Neural crest cell (in vitro differentiated cells): ENCODE measurements at regions not wholly inside any gene's neighbourhood (a gene's known extent, or its start where the extent isn't known, plus 50 kb on each side); places are given as distances from the start of the nearest gene placed in this dataset.

Experiments
- DNase-seq: peaks from one replicate; pipeline ENCODE4 v3.0.0; 2021; ENCODE audit warnings: low read depth, mixed read lengths, low spot score
- H3K27ac Mint-ChIP-seq: one replicate; pipeline ENCODE4 v1.8.0; 2021; ENCODE audit warnings: mild to moderate bottlenecking, mixed read lengths; ENCODE audit not compliant: unreplicated experiment
- H3K27me3 Mint-ChIP-seq: 2 replicates; pipeline ENCODE4 v1.8.0; 2021; ENCODE audit warnings: low read depth, mild to moderate bottlenecking, mixed read lengths
- H3K36me3 Mint-ChIP-seq: 2 replicates; pipeline ENCODE4 v1.8.0; 2021; ENCODE audit warnings: low read depth, mild to moderate bottlenecking, mixed read lengths
- H3K4me1 Mint-ChIP-seq: 2 replicates; pipeline ENCODE4 v1.8.0; 2021; ENCODE audit warnings: mixed read lengths
- H3K4me3 Mint-ChIP-seq: one replicate; pipeline ENCODE4 v1.8.0; 2021; ENCODE audit warnings: mild to moderate bottlenecking, mixed read lengths
- H3K9me3 Mint-ChIP-seq: 2 replicates; pipeline ENCODE4 v1.8.0; 2021; ENCODE audit warnings: mixed read lengths
- TF ChIP-seq, protein P1 (sequence below): fragments of 200-600 bp; sonication (generic); conservative IDR thresholded peaks from 2 replicates; pipeline ENCODE4 v1.5.0; 2021; ENCODE audit warnings: antibody characterized with exemption, mild to moderate bottlenecking

DNA sequence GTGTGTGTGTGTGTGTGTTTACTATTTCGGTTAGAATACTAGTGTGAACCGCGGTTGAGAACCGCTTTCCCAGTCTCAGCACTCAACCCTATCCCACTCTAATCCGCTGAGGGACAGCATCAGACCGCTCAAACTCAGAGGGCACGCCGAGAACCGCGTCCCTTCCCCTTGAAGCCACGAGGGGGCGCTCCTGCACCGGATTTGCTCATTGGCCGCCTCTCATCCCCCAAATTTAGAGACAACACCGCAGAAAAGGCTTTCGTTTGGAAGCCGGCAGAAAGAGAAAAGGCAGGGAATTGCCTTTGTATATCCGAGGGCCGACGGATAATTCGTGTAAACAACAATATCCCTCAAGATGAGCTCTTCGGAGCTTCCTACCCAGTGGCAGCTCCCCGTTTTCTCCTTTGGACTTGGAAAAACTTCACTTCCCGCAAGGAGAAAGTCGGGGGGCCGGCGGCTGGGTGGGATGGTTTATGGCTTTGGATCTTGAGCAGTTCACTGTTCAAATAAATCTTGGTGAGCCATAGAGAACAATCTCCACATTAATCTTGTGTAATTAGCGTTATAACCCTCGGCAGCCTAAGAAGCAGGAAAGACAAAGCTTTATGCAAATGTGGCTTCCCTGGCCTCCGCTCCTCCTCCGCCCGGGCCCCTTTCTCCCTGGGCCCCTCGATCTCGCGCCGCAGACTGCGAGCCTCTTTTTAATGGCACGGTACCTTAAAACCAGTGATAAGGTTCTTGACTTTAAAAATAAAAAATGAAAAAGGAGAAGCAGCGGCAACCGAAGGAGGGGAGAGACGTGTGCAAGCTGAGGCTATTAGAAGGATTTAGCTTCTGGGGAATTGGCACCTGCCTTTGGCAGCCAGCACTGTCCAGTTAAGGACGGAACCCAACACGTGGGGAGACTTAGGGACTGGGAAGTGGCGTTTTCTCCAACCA lies 296.8 kb downstream of the PARP8 start:
- TF ChIP-seq, protein P1, sequence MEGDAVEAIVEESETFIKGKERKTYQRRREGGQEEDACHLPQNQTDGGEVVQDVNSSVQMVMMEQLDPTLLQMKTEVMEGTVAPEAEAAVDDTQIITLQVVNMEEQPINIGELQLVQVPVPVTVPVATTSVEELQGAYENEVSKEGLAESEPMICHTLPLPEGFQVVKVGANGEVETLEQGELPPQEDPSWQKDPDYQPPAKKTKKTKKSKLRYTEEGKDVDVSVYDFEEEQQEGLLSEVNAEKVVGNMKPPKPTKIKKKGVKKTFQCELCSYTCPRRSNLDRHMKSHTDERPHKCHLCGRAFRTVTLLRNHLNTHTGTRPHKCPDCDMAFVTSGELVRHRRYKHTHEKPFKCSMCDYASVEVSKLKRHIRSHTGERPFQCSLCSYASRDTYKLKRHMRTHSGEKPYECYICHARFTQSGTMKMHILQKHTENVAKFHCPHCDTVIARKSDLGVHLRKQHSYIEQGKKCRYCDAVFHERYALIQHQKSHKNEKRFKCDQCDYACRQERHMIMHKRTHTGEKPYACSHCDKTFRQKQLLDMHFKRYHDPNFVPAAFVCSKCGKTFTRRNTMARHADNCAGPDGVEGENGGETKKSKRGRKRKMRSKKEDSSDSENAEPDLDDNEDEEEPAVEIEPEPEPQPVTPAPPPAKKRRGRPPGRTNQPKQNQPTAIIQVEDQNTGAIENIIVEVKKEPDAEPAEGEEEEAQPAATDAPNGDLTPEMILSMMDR, result peak; percentile 96
- Mint-ChIP-seq H3K27ac (no peak overlapping the region), H3K4me1 (peaks cover 30% of the 10 kb centered on the region), H3K9me3 (no peaks in the 10 kb centered on the region), H3K27me3 (peaks cover 92% of the 10 kb centered on the region), H3K4me3 (peak overlapping the region; percentile 95), H3K36me3 (peaks cover 4% of the 10 kb centered on the region)
- peak; percentile 89 for DNase-seq

DNA sequence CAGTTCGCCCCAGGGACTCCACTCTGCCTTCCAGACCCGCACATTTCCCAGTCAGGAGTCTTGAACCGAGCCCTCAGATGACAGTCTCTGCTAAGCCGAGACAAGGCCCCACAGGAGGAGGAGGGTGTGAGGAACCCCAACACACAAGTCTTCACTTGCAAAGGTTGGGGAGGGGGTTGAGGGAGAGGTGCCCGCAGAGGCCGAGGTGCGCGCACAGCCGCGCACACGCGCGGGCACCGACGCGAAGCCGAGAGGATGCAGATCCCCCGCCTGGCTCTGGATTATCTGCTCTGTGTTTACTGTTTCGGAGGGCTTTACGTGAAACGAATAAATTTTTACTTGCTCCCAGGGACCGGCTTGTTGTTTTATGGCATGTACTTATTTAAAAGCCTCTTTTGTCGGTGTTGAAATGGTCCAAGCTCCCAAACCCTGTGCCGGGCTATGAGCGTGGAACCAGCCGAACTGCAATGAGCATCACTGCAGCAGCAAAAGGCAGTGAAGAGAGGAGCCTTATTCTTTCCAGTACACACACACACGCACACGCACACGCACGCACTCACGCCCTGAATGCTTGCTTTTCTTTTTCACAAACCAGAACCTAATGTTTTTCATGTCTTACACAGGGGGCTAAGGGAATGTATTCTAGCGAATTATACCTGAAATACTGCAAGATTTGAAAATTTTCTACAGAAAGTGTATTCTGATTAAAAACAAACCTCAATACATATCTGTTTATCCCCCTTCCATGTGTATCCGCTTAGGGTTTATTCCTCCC lies 297.7 kb downstream of the PARP8 start:
- TF ChIP-seq, protein P1, result no peak
- Mint-ChIP-seq H3K9me3 (no peaks in the 10 kb centered on the region), H3K27me3 (peaks cover 93% of the 10 kb centered on the region), H3K4me3 (peak overlapping the region; percentile 67), H3K4me1 (peaks cover 39% of the 10 kb centered on the region), H3K36me3 (peaks cover 4% of the 10 kb centered on the region), H3K27ac (no peak overlapping the region)
- peak; percentile 5 for DNase-seq

DNA sequence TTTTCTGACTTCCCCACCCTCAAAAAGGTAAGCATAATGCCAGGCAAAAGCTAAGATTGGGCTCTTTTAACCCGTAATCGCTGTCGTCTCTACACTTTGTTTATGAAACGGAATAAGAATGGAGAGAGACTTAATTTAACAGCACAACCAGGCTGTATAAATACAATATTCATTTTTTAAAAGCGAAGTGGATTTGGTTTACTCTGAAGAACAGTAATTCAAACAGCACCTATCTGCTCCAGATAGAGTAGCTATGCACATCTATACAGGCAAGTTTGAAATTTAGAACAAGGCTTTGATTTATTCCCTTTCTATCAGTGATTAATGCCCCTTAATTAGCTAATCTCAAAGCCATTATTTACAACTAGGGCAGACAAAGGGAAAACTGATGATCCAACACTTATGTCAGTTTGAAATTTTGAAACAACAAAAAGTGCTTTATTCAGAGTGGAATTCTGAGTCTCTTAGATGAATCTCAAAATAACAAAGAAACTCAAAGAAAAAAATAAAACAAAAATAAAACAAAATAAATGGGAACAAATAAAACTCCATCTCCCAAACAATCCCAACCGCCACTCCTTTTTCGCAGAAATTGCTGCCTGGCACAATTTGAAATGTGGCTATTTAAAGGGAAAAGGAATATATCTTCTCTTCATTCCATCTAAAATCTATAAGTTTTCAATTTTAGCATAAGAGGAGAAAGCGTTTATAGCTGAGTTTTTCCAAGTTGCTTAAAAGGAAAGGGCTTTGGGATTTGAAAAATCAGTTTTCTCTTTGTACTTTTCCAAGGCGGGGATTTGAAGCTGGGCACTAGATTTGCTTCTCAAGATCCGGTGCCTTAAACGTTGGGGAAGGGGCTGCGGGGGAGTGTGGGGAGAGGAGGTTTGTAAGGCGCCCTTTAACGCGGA lies 298.6 kb downstream of the PARP8 start:
- Mint-ChIP-seq H3K4me1 (peaks cover 48% of the 10 kb centered on the region), H3K27me3 (peaks cover 94% of the 10 kb centered on the region)

GRCh38 chr5:50965654-50966375 lies 299.4 kb downstream of the PARP8 start:
- Mint-ChIP-seq H3K4me3 (peak overlapping the region; percentile 77), H3K27ac (no peak overlapping the region), H3K9me3 (no peaks in the 10 kb centered on the region), H3K27me3 (peaks cover 94% of the 10 kb centered on the region), H3K36me3 (peaks cover 4% of the 10 kb centered on the region), H3K4me1 (peaks cover 50% of the 10 kb centered on the region)
- peak; percentile 5 for DNase-seq
- TF ChIP-seq, protein P1, result no peak

More for the DNA sequence above, 298.6 kb downstream of the PARP8 start:
- peaks cover 4% of the 10 kb centered on the region for H3K36me3 Mint-ChIP-seq
- no peaks in the 10 kb centered on the region for H3K9me3 Mint-ChIP-seq
- no peak overlapping the region for H3K27ac Mint-ChIP-seq
- H3K4me3 Mint-ChIP-seq, result peak overlapping the region; percentile 77
- DNase-seq, result no peak
- TF ChIP-seq, protein P1, result no peak
